ENCODE measurements at regions not wholly inside any gene's neighbourhood (a gene's known extent, or its start where the extent isn't known, plus 50 kb on each side); places are given as distances from the start of the nearest gene placed in this dataset.

DNA sequence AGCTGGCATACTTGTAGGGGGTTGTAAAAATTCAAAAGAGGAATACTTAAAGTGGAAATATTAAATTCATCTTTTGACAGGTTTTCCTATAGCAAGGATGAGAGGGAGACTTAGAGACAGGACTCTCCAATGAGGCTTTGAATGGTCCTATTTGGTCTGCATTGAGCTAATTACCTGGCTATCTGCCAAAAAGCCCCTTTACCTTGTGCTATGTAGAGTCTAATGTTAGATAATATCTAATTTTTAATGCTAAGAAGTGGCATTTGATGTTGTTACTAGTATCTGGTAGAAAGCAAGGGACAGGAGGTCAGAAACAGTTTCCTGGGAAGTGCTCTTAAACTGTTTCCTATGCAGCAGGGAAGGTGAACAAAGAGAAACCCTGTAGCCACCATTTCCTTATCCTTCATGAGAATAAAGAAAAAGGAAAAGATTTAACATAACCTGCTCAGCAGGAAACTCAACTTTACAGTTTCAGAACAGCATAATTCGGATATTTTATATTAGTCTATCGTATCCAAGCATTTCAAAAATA is 550.0 kb downstream of the SOX5 start:
- DNase-seq: no peak

DNA sequence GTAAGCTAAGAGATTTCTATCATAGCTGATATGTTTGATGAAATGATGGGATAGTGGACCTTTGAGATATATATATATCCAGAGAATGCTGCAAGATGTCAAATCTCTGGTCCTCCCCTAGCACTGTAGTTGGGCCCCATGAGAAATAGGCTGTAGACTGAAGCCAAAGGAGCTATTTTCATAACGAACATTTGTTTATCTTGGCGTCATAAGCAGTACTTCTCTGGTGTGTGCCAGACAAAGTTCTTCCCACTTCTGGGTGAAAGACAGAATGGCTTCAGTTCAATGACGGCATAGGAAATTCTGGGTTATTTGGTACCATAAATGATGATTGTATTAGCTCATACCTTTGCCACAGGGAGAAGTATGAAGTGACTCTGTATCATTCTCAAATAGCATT is 534.3 kb downstream of the SOX5 start:
- no peak for DNase-seq

DNA sequence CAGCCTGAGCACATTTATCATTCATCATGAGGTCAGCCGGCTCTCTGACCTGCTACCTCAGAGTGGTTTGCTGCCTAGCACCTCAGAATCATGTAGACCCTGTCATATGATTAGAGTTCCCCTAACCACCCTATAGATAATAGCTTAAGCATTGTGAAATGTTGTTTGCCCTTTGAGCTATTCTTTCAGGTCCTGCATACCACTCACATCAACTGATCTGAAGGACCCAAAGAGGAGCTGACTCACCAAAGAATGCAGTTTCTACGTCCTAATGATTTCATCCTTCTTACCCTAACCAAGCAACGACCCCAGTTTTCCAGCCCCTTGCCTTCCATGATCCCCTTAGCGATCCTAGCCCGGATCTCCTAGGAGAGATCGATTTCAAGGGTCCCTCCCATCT is 527.9 kb downstream of the SOX5 start:
- DNase-seq: no peak

DNA sequence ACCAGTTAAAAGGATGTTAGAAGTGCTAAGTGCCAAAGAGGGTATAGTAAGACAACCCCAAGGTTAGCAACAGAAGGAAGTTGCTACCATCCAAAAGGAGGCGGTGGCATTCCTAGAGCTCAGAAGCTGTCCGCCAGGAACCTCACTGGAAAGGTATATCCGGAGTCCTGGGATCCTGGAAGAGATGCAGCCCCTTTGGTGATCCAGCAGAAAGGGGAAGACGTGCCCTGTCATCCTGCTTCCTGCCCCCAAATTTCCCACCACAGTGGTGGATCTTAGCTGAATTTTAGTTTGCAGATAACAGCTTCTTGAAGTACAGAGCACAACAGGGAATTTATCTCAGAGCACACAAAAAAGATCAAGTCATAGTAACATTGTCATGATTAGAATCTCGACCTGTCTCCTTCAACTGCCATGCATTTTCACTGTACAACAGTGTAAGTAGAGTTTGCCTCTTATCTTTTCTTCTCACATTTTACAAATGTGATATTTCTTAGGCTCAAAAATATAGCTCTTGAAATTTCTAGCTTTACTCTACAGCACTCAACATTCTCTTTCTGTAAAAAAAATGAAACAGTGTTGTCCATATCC is 526.3 kb downstream of the SOX5 start:
- no peak for DNase-seq

DNA sequence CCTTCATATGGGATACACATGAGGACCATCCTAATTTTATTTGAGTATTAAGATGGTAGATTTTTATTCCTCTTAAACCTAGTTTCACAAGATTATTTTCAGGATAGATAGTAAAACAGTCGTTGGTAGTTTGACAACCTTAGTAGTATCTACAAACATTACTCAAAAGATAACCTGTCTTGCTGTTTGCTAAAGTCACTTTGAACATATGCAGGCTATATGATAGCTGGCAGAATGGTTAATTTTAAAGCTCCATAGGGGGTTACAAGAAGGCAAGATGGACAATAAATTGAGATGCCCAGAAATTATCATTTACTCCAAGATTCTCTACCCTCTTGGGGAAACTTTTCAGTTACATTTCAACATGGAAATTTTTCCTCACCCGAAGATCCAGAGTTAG is 525.7 kb downstream of the SOX5 start:
- DNase-seq: no peak

DNA sequence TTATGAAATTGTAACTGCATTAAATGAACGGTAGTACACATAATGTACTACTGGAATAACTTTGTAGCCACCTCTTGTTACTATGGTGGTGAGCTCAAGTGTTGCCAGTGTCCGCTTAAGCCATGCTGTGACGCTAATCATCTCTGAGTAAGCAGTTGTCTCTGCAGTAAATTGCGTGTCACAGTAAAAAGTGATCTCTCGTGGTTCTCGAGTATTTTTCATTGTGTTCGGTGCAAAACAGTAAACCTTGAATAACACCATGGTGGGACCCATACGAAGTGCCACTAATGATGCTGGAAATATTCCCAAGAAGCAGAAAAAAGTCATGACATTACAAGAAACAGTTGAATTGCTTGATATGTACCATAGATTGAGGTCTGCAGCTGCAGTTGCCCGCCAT is 524.8 kb downstream of the SOX5 start:
- DNase-seq: no peak

DNA sequence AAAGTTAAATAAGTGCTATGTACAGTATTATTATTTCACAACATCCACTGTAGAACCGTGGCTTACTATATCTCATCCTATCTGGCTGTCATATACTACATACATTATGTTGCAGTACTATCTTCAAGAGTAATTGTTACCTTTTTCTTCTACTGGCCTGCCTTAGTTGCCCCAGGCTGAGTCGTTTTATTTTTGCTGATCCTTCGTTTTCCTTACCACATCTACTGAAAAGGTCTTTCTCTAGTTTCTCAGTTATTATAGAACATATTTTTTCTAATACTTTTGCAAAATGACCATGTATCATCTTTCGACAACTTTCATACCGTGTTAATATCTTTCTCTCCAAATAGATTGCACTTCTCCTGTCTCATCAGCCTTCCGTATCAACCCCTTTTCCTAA is 523.1 kb downstream of the SOX5 start:
- no peak for DNase-seq

DNA sequence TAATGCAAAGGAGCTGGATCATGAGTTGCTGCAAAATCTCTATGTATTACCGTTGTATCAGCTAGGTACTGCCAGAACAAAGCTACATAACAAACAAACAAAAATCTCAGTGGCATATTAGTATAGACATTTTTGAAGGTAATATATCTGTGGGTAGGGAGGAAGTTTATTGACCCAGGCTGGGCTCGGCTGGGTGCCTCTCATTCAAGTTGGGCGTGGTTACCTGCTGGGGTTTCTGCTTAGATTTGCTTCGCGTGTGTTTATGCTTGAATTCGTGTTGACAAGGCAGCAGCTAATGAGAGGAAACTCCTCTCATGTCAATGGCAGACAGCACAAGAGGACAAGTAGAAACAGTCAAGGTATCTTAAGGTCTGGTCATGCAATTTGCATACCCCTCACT is 520.7 kb downstream of the SOX5 start:
- DNase-seq: no peak

DNA sequence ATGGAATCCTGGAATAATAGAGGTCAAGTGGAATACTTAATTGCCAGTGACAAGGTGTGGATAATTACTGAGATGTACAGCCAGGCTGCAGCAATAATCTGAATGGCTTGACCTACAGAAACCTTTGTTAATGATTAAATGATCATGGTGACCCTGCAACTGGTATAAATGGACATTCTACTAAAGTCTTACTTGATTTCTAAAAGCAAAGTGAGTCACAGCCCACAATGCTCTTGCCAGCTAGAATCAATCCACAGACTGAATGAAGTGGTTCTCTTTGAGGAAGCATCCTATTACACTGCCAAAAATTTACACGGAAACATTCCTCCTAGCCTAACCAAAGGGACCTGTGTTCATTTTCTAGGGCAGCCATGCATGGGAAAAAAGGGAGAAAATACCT is 518.5 kb downstream of the SOX5 start:
- no peak for DNase-seq

DNA sequence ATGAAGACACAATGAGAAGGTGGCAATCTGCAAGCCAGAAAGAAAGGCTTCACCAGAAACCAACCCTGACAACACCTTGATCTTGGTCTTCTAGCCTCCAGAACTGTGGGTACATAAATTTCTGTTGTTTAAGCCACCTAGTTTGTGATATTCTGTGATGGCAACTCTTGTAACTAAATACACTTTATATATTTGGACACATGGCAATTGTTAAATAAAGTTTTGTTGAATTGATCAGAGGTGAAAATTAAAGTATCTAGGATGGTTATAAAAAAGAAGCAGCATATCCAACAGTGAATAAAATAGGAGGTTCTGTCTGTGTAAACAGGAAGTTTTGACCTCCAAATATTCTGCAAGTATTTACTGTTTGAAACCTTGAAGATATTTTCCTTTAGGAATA is 516.3 kb downstream of the SOX5 start:
- no peak for DNase-seq

DNA sequence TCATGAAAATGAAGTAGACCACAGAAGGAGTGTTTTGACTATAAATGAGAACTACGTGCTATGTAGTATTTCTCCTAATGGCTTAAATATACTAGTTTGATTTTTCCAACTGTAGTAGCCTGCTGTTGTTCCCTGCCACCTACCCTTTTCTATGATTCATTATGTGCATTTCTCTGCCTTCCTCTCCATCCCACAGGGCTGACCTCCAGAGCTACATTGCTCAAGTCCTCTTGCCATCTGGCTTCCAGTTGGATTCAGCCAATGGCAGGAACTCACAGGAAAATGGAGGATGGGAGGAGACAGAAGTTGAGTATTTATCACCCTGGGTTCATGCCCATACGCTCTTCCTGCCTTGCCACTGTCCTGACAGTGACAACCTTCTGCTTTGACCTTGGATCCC is 515.3 kb downstream of the SOX5 start:
- DNase-seq: no peak

DNA sequence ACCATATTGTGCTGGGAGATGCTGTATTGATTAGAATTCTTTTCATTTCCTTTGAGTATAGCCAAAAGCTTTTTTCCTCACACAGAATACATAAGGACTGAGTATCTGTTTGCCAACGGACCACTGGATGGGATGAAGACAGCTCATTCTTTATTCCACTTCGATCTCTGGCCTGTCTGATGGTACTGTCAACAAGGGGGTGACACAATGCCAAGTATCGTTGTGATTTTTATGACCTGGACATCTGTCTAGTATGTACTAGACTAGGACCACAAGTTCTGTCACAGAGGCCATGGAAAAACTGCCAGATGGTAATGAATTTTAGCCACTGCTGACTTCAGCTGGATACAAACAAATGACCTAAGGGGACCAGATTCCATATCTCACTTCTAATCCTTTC is 502.7 kb downstream of the SOX5 start:
- DNase-seq: no peak

DNA sequence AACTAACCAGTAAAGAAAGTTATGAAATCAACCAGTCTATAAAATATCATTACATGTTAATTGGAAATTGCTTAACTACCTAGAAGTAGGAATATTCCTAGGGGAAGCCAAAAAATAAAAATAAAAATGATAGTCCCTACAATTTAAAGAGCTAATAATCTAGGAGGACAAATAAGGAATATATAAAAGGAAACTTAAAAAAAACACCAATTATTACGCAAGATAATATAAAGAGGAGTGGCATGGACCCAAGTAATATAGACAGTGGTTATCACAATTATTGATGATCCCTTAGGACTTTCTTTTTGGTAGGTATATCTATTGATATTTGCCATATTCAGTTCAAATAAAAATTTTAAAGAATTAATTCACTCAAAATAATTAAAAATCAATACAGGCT is 498.7 kb downstream of the SOX5 start:
- no peak for DNase-seq

DNA sequence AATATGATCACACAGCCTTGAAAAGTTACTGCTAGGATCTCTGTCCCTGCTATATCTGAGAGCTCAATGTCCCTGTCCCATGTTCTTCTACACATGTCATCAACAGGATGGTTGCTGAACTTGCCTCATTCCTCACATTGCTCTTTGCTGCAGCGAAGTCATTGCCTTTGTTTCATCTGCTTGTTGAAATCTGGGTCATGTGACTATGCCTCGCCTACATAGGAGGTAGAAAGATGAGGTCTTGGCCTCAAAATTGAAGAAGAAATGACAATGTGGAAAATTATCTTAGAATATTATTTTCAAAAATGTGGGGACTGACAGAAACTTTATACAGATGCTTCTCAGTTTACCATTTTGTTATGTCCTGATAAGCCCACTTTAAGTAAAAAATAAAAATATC is 494.2 kb downstream of the SOX5 start:
- no peak for DNase-seq

DNA sequence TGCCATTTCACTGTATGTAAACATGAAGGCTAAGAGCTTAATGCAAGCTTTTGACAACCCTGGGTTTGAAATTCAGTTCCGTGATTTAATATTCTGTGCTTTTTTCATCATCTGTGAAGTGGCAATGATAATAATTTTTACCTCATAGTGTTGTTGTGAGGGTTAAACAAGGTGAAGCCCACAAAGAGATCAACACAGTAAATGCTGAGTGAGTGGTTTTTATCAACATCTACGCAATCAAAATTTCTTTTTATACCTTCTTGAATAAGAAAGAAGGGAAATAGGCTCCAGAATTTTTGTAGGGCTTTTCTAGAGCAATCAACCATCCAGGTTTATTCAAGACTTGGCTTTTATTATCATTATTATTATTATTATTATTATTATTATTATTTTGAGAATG is 490.8 kb downstream of the SOX5 start:
- DNase-seq: no peak

DNA sequence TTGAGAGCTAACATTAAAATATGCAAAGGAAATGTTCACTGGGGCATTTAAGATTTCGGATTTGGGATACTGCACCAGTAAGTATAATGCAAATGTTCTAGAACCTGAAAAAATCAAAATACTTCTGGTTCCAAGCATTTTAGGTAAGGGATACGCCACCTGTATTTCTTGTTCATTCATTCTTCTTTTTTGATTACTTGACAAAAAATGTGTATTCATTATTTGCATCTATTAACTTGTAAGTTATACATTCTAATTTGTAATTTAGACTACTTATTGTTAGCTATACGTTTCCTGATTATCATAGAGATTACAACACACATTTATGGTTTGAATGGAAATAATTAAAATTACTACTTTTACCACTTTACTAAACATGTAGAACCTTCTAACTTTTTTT is 486.9 kb downstream of the SOX5 start:
- DNase-seq: no peak

DNA sequence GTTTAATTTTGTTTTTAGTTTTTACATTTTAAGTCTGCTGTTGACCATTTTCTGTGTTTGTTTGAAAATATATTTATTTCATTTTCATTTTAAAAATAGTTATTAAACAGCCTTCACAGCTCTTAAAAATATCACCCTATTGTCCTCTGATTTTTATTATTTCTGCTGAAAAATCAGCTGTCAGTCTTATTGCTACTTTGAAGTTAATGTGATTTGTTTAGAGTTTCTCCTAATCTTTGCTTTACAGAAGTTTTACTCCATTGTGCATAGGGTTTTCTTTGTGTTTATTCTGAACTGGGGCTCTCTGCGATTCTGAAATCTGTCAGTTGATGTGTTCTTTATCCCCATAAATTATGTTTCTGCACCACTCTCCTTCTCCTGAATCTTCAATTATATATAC is 486.3 kb downstream of the SOX5 start:
- no peak for DNase-seq

DNA sequence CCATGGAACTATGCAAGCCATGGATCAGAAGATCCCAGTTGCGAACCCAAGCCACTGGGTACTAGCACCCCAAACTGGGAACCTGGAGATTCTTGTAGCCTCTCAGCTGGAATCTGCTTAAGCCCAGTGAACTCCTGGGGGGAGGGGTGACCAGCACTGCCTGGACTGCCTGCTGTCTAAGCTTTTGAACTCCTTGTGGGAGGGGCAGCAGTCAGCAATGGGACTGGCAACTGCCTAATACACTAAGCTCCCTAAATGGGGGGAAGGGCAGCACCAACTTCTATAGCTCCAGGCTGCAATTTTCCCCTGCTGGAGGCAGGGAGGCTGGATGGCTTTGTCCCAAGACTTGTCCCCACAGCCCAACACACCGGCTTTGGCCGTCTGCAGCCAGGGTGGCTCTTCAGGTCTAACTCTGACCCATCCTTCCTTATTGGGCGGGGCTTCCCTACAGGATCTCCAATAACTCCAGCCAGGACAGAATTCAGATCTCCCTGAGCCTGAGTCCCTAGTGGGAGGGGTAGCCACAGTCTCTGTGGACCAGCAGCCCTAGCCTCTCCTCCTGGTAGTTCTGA is 485.1 kb downstream of the SOX5 start:
- no peak for DNase-seq

DNA sequence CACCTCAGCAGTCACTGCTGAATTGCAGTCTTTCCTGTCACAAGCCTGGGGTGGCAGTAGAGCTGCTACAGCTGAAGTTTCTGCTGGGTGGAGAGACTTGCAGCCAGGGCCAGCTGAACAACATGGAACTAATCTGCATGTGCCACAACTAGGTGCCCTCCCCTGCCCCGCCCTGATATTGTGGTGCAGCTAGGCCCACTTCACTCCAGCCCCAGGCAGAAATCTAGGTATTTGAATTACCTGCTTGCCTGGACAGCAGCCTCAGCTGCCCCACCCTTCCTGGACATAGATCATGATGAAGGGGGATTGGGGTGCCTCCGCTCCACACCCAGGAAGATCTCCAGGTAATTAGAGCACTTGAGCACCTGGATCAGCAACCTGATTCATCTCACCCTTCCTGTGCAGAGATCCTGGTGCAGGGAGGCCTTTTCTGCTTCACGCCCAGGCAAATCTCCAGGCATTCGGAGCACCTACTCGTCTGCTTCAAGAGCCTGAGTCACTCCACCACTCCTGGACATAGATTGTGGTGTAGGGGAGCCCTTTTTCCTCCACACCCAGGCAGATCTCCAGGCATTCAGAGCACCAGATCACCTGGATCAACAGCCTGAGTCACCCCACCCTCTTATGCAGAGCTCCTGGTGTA is 477.0 kb downstream of the SOX5 start:
- DNase-seq: no peak

DNA sequence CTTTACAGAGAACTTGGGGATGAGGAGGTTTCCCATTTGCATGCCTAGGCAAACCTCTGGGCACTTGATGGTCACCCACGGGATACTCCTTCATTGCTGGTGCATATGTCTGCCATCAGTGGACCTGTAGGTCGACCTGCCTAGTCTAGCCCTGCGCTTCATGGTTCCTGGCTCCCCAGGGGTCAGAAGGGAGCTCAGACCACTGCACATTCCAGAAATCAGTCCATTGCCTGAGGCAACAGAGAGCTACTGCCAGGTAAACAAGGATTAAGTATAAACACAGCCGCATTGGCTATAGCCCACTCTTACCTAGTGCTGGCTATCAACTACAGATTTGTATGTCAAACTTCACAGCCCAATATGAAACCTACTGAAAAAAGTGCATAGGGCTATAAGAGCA is 476.4 kb downstream of the SOX5 start:
- DNase-seq: no peak

DNA sequence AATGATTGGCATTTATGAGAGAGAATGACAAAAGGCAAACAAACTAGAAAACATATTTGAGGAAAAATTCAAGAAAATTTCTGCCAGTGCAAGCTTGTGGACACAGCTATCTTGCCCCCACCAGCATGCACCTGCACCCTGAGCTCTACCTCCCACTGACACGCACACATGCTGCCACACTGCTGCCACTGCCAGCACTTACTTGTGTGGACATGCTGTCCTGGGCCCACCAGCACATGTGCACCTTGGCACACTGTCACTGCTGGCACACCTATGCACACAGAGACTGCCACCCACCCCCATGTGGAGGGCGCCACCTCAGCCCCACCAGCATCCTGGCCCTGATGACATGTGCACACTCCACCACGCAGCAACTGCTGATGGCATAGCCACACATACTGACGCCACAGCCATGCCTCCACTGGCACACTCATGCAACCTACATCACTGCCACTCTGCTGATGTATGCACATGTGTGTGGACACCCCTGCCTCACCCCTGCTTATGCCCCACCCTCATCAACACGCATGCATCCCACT is 475.0 kb downstream of the SOX5 start:
- no peak for DNase-seq
